SK-MEL-5 (cell line): ENCODE measurements at regions not wholly inside any gene's neighbourhood (a gene's known extent, or its start where the extent isn't known, plus 50 kb on each side); places are given as distances from the start of the nearest gene placed in this dataset.

Experiments
- DNase-seq: peaks from one replicate; pipeline ENCODE4 v3.0.0-alpha.2; 2016; ENCODE audit warnings: low read depth, low spot score
- in situ Hi-C: cut with HindIII; loops from 2 replicates; pipeline ENCODE4 v1.10.0; 2016; ENCODE audit warnings: low sequenced_read_pairs, high pct_unique_total_duplicates, low pct_unique_long_range_greater_than_20kb

DNA sequence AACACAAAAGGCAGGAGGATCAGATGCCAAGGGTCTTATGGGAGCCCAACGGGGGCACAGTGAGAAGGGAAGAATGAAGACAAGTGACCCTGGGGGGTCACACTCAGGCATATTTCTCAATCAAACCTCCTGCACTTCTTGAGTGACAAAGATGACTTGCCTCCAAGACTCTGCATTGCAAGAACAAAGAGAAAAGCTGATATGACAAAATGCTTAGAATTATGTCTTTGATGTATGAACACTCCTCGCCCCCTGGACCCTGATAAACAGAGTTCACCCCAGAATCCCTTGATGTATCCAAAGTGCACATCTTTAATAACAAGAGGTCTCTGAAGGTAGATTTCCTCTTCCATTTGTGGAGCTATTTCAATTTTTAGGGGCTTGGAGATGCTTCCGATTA is 146.5 kb downstream of the C5orf15 start:
- no peak for DNase-seq
- in situ Hi-C loops: no loop called here

DNA sequence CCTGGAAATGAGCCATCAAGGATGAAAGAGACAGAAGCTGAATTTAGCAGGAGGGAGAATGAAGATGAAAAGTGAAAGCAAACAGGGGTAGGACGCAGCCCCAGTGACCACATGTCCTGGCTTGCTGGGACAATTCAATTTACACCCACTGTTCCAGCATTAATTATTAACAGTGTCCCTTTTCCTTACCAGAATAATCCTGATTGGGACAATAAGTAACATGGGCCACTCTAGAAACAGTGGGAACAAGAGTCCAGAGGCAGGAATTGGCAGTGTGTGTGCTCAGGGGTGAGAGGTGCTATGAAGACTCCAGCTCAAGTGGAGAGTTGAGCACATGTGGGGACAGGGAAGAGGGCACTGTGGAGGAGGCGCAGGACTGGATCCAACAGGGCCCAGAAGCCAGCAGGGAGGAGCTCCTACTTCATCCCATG is 147.1 kb downstream of the C5orf15 start:
- in situ Hi-C loops: no loop called here
- no peak for DNase-seq

DNA sequence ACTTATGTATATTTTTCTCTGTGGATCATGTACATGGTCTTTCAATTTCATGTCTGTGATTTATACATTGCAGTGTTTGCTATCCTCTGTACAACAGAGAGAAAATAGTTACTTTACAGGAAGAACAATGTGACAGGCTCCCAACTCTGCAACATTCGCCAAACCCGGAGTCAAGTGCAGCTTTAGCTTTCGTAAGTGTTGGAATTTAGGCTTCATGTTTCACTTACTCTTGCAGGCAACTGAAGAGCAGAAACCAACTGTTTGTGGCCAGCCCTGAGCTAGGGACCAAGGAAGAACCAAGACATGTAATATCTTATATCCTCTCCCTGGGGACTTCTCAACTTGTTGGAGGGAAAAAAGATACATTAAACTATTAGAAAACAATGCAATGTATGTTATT is 147.9 kb downstream of the C5orf15 start:
- in situ Hi-C loops: no loop called here
- no peak for DNase-seq

DNA sequence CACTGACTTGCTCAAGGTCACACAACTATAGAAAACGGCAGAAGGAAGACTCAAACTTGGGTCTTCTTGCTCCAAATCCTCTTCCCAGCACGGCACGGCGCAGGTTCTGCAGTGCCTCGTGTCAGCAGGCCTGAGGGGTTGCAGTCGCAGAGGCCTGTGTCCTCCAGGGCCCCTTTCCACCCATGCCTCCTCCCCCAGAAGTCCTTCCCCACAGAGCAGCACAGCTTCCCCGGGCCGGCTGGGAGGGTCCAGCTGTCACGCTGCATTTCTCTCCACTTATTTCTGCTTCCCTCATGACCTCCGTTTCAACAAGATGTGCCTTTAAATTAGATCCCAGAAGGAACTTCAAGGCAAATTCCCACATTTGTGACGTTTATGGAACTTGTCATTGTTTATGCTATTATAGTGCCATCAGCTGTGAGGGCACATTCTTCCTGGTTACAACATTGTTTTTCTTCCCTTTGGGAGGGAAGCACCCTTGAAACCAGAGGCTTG is 148.4 kb downstream of the C5orf15 start:
- no peak for DNase-seq

GRCh38 chr5:133818869-133819600 is 149.4 kb downstream of the C5orf15 start:
- no peak for DNase-seq
- in situ Hi-C loops: no loop called here

More for the DNA sequence above, 148.4 kb downstream of the C5orf15 start:
- in situ Hi-C loops: no loop called here

DNA sequence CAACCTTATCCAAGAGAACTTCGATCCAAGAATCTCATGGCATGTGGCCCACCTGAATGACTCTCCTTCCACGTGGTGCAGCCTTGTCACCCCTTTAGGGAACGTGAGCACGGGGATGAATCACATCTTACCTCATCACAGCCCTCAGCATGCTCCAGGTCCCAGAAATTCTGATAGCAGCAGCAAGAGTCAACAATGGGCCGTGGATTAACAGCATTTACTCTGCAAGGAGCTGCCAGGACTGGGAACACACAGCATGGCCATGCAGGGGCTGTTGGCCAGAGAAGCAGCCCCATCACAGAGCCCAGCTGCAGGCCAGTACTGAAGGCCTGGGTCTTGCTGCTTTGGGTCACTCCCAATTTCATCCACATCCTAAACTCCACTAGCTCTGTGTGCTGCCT is 150.4 kb downstream of the C5orf15 start:
- DNase-seq: no peak
- in situ Hi-C loops: no loop called here

DNA sequence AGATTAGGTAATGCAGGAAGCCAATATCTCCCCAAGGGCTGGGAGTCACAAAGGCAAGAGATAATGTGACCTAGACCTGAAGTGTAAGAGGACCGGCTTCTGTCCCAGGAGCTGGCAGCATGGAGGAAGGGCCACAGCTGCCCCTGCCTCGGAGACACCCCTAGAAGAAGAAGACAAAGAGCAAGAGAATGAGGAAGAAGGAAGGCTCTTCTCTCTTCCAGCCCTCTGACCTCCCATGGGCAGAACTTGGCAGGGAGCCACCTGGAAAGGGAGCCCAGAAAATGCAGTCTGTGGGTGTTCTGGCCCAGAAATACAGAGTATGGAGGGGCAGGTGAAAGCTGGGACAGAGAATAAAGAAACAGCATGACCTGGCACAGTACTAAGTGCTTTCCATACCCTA is 151.0 kb downstream of the C5orf15 start:
- DNase-seq: no peak
- in situ Hi-C loops: no loop called here

- no peak for DNase-seq
- in situ Hi-C loops: no loop called here
Measured at GRCh38 chr5:133816791-133817190, 151.6 kb downstream of the C5orf15 start.

- DNase-seq: no peak
- in situ Hi-C loops: no loop called here
Measured at GRCh38 chr5:133814152-133814551, 154.3 kb downstream of the C5orf15 start.

DNA sequence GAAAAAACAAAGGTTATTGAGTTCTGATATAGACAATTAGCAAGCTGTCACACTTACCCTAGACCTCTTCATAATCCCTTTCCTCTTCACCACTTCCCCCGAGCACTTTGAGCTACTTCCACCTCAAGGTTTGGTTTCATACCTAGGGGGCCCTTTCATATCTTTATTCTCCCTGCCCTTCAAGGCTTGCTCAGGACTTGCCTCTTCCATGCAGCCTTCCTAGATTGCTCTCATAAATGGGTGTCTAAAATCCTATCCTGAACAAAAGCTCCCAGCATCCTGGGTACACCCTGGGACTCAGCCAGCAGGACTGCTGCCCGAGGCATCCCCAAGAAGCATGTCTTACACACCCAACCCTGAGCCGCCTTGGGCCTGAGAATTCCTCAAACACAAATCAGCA is 157.3 kb downstream of the C5orf15 start:
- no peak for DNase-seq
- in situ Hi-C loops: no loop called here

- in situ Hi-C loops: no loop called here
- DNase-seq: no peak
Measured at GRCh38 chr5:133809801-133810200, 158.6 kb downstream of the C5orf15 start.

DNA sequence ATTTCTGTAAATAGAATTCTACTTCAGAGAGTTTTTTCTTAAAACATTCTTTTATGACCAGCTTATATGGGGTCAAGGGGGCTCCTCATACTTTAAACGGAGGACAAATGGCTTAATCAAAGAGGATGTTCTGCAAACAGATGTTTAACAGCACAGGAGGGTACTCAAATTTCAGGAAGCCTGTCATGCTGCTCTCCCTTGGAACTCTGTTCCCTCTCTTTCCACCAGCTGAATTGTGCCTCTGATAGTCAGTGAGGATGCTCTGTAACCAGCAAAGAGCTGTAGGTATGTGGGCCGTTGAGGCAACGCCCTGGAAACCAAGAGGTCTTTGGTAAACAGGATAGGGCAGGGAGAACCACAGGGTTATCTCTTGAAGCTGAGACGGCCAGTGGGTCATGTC is 161.1 kb downstream of the C5orf15 start:
- in situ Hi-C loops: no loop called here
- DNase-seq: no peak

DNA sequence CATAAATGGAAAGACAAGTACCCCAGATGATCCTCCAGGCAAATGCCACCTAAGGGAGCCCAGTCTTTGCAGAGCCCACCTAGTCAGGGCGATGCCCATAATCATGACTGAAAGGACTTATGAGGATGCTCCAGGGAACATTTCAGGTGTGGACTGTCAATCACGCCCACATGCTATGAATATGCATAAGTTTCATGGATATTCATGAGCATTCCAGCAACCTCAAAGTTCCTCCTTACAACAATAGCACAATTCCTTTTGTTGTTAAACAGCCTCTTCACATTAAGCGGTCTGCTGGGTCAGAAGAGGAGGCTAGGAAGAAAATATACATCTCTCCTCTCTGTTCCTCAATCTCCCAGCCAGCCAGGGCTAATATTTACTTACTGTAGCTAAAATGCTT is 161.6 kb downstream of the C5orf15 start:
- no peak for DNase-seq
- in situ Hi-C loops: no loop called here

- in situ Hi-C loops: no loop called here
- DNase-seq: no peak
Measured at GRCh38 chr5:133801955-133802751, 166.3 kb downstream of the C5orf15 start.

- in situ Hi-C loops: no loop called here
- no peak for DNase-seq
Measured at GRCh38 chr5:133801431-133801830, 167.0 kb downstream of the C5orf15 start.

- DNase-seq: no peak
- in situ Hi-C loops: no loop called here
Measured at GRCh38 chr5:133799571-133800237, 168.7 kb downstream of the C5orf15 start.

DNA sequence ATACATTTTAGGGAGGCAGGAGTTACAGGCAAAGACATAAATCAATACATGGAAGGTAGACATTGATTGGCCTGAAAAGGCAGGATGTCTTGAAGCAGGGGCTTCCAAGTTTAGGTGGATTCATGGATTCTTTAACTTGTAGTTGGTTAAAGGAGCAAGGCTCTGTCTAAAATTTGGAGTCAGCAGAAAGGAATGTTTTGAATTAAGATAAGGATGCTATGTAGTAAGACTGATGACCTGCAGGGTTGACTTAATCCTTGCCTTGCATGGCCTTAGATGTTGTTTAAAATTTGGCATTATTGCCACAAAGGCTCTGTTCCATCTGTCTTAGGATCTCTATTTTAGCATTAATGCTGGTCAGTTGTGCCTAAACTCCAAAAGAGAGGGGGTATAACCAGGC is 171.3 kb downstream of the C5orf15 start:
- in situ Hi-C loops: no loop called here
- no peak for DNase-seq

DNA sequence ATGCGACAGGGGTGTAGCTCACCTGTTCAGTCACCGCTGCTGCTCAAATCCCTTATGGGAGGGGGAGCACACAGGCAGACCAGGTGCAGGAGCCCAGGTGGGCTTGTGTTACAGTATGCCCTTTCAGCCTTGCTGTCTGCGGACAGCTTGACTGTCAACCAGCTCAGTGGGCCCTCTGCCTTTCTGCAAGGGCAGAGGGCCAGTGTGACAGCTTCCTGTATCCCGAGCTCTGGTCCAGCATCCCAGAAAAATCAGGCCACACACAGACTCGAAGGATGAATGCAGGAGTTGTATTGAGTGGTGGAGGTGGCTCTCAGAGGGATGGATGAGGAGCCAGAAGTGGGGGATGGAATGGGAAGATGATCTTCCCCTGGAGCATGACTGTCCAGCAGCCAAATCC is 172.2 kb downstream of the C5orf15 start:
- DNase-seq: no peak
- in situ Hi-C loops: no loop called here
